Liver (tissue), 8 donors: ENCODE measurements at regions not wholly inside any gene's neighbourhood (a gene's known extent, or its start where the extent isn't known, plus 50 kb on each side); places are given as distances from the start of the nearest gene placed in this dataset.

Experiments
- DNase-seq: peaks from one replicate; pipeline ENCODE4 v3.0.0-alpha.2; 2017; ENCODE audit warnings: low spot score
- H3K27ac ChIP-seq, 2 donors: one replicate each; pipeline ENCODE4 v1.7.0; 2013; ENCODE audit warnings: inconsistent platforms in 2 of 2, low read length in 2 of 2, control low read depth in 1 of 2, low read depth in 1 of 2, mild to moderate bottlenecking in 1 of 2
- H3K27me3 ChIP-seq, 4 donors: one replicate each; pipeline versions ENCODE4 v1.6.1 to v1.7.0; 2013; ENCODE audit warnings: low read length in 3 of 4, inconsistent platforms in 1 of 4, mild to moderate bottlenecking in 1 of 4, moderate library complexity in 1 of 4; ENCODE audit not compliant: control insufficient read depth in 4 of 4, insufficient read depth in 4 of 4
- H3K36me3 ChIP-seq, 4 donors: one replicate each; pipeline versions ENCODE4 v1.6.1 to v1.7.0; 2013; ENCODE audit warnings: low read length in 3 of 4, mild to moderate bottlenecking in 3 of 4, low read depth in 1 of 4, moderate library complexity in 1 of 4; ENCODE audit not compliant: control insufficient read depth in 4 of 4, insufficient read depth in 3 of 4
- H3K4me1 ChIP-seq, 4 donors: one replicate each; pipeline versions ENCODE4 v1.6.1 to v1.7.0; 2013; ENCODE audit warnings: low read length in 3 of 4, mild to moderate bottlenecking in 3 of 4, moderate library complexity in 1 of 4; ENCODE audit not compliant: control insufficient read depth in 4 of 4, insufficient read depth in 4 of 4
- H3K4me3 ChIP-seq, 3 donors: one replicate each; pipeline versions ENCODE4 v1.6.1 to v1.7.0; 2013; ENCODE audit warnings: low read length in 3 of 3, control low read depth in 1 of 3, low read depth in 1 of 3, mild to moderate bottlenecking in 1 of 3
- H3K9ac ChIP-seq, 2 donors: one replicate each; pipeline ENCODE4 v1.7.0; 2013; ENCODE audit warnings: low read length in 2 of 2, mild to moderate bottlenecking in 2 of 2, moderate library complexity in 2 of 2, control low read depth in 1 of 2, low read depth in 1 of 2
- H3K9me3 ChIP-seq, 4 donors: one replicate each; pipeline versions ENCODE4 v1.6.1 to v1.7.0; 2013; ENCODE audit warnings: low read length in 3 of 4; ENCODE audit not compliant: control insufficient read depth in 4 of 4
- CTCF ChIP-seq: fragments of 150-350 bp; IDR thresholded peaks from 2 replicates; pipeline ENCODE4 v1.5.1; 2017; ENCODE audit warnings: improper control_type of control experiment, low read depth, low read length; ENCODE audit not compliant: missing input control
- EGR1 ChIP-seq, 2 donors: IDR thresholded peaks; 2 replicates each; pipeline ENCODE4 v1.6.1; 2016 to 2018; ENCODE audit warnings: antibody characterized with exemption in 2 of 2, low read depth in 2 of 2
- FOXA1 ChIP-seq: IDR thresholded peaks from 2 replicates; pipeline ENCODE4 v1.6.1; 2016; ENCODE audit warnings: antibody characterized with exemption
- GABPA ChIP-seq, 2 donors: IDR thresholded peaks in 1 of 2; conservative IDR thresholded peaks in 1 of 2; 2 replicates each; pipeline ENCODE4 v1.6.1; 2016; ENCODE audit warnings: antibody characterized with exemption in 2 of 2, mild to moderate bottlenecking in 1 of 2, moderate library complexity in 1 of 2
- HNF4A ChIP-seq, 2 donors: conservative IDR thresholded peaks; 2 replicates each; pipeline ENCODE4 v1.6.1; 2016; ENCODE audit warnings: antibody characterized with exemption in 2 of 2, mild to moderate bottlenecking in 2 of 2
- HNF4G ChIP-seq: IDR thresholded peaks from 2 replicates; pipeline ENCODE4 v1.6.1; 2016; ENCODE audit warnings: antibody characterized with exemption
- JUND ChIP-seq, 2 donors: IDR thresholded peaks; 2 replicates each; pipeline ENCODE4 v1.6.1; 2016; ENCODE audit warnings: antibody characterized with exemption in 2 of 2
- NR2F2 ChIP-seq: IDR thresholded peaks from 2 replicates; pipeline ENCODE4 v1.6.1; 2016; ENCODE audit warnings: antibody characterized with exemption
- RAD21 ChIP-seq, 2 donors: IDR thresholded peaks; 2 replicates each; pipeline ENCODE4 v1.6.1; 2016; ENCODE audit warnings: antibody characterized with exemption in 2 of 2, mild to moderate bottlenecking in 2 of 2
- RXRA ChIP-seq, 2 donors: IDR thresholded peaks; 2 replicates each; pipeline ENCODE4 v1.6.1; 2017 to 2018; ENCODE audit warnings: antibody characterized with exemption in 2 of 2, mild to moderate bottlenecking in 1 of 2
- SP1 ChIP-seq: IDR thresholded peaks from 2 replicates; pipeline ENCODE4 v1.6.1; 2018; ENCODE audit warnings: antibody characterized with exemption, mild to moderate bottlenecking
- TAF1 ChIP-seq: conservative IDR thresholded peaks from 2 replicates; pipeline ENCODE4 v1.6.1; 2016; ENCODE audit warnings: antibody characterized with exemption, mild to moderate bottlenecking
- ZBTB33 ChIP-seq: IDR thresholded peaks from 2 replicates; pipeline ENCODE4 v1.6.1; 2016; ENCODE audit warnings: antibody characterized with exemption
- WGBS: extraction: QIAGEN DNeasy Blood & Tissue Kit; methylation state at CpG from one replicate; pipeline ENCODE4 v1.1.7; 2013; 5-methylcytosine and 5-hydroxymethylcytosine counted together
- TF ChIP-seq, protein P1 (sequence below): IDR thresholded peaks from 2 replicates; pipeline ENCODE4 v1.6.1; 2016; ENCODE audit warnings: antibody characterized with exemption, mild to moderate bottlenecking
- TF ChIP-seq, protein P2 (sequence below): IDR thresholded peaks from 2 replicates; pipeline ENCODE4 v1.6.1; 2016; ENCODE audit warnings: antibody characterized with exemption
- donor health status: healthy.
- donor health status: healthy.
- donor health status: healthy.
- donor health status: healthy.
- donor health status: healthy.

- TF ChIP-seq ZBTB33 (no peak), RAD21 (IDR thresholded peaks at IDR 0.05) (no peak), NR2F2 (no peak), HNF4G (no peak), JUND (IDR thresholded peaks at IDR 0.05) (no peak), FOXA1 (no peak), SP1 (no peak), GABPA (IDR thresholded peaks at IDR 0.05 in 1 of 2, conservative IDR thresholded peaks at IDR 0.05 in 1 of 2) (no peak)
These were observed 466.6 kb downstream of the RAP2B start (continued) for GRCh38 chr3:153628591-153628990.

DNA sequence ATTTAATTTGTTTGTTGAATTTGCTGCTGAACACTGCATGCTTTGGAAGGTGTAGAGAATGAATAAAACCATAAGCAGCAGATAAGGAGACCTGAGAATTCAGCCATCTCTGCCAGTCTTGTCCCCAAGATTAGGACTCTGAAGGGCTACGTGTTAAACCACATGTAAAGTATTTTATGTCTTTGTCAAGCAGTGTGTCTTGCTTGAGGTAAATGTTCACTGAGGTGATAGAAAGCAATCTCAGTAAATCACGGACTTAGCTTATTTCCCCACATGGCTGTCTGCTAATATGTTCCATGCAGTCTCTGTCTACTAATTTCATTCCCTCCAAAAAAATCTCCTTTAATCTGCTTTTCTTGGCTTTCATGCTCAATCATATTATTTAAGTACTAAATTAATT, 467.1 kb downstream of the RAP2B start:
- DNase-seq: no peak
- TF ChIP-seq FOXA1: no peak
- TF ChIP-seq HNF4G: no peak
- TF ChIP-seq TAF1: no peak
- TF ChIP-seq CTCF: no peak
- TF ChIP-seq HNF4A (conservative IDR thresholded peaks at IDR 0.05): no peak
- TF ChIP-seq, protein P1, sequence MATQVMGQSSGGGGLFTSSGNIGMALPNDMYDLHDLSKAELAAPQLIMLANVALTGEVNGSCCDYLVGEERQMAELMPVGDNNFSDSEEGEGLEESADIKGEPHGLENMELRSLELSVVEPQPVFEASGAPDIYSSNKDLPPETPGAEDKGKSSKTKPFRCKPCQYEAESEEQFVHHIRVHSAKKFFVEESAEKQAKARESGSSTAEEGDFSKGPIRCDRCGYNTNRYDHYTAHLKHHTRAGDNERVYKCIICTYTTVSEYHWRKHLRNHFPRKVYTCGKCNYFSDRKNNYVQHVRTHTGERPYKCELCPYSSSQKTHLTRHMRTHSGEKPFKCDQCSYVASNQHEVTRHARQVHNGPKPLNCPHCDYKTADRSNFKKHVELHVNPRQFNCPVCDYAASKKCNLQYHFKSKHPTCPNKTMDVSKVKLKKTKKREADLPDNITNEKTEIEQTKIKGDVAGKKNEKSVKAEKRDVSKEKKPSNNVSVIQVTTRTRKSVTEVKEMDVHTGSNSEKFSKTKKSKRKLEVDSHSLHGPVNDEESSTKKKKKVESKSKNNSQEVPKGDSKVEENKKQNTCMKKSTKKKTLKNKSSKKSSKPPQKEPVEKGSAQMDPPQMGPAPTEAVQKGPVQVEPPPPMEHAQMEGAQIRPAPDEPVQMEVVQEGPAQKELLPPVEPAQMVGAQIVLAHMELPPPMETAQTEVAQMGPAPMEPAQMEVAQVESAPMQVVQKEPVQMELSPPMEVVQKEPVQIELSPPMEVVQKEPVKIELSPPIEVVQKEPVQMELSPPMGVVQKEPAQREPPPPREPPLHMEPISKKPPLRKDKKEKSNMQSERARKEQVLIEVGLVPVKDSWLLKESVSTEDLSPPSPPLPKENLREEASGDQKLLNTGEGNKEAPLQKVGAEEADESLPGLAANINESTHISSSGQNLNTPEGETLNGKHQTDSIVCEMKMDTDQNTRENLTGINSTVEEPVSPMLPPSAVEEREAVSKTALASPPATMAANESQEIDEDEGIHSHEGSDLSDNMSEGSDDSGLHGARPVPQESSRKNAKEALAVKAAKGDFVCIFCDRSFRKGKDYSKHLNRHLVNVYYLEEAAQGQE: no peak
- no peak for TF ChIP-seq SP1
- TF ChIP-seq EGR1 (IDR thresholded peaks at IDR 0.05; ENCODE audit: low read depth in 2 of 2): no peak
- TF ChIP-seq ZBTB33: no peak
- no peak for TF ChIP-seq NR2F2
- no peak for TF ChIP-seq JUND (IDR thresholded peaks at IDR 0.05)
- TF ChIP-seq, protein P2, sequence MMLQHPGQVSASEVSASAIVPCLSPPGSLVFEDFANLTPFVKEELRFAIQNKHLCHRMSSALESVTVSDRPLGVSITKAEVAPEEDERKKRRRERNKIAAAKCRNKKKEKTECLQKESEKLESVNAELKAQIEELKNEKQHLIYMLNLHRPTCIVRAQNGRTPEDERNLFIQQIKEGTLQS: no peak
- no peak for TF ChIP-seq RXRA (IDR thresholded peaks at IDR 0.05)
- H3K9me3 ChIP-seq: no peaks in the 10 kb centered on the region
- 78% methylated on average over 2 of the region's 2 CpGs for WGBS
- H3K27me3 ChIP-seq: peaks cover 0 to 7% (median 0%) of the 10 kb centered on the region in 4 donors
- no peaks in the 10 kb centered on the region for H3K4me1 ChIP-seq
- no peak overlapping the region for H3K9ac ChIP-seq
- no peak overlapping the region for H3K27ac ChIP-seq
- no peak overlapping the region for H3K4me3 ChIP-seq
- H3K36me3 ChIP-seq: no peaks in the 10 kb centered on the region
